ENCODE measurements at regions not wholly inside any gene's neighbourhood (a gene's known extent, or its start where the extent isn't known, plus 50 kb on each side); places are given as distances from the start of the nearest gene placed in this dataset.

GRCh38 chr10:29753283-29753682, 118.5 kb upstream of the SVIL start:
- Histone ChIP-seq H2AFZ (ENCODE audit: low read depth, low read length) (no peak overlapping the region), H3K4me3 (ENCODE audit: low read depth in 1 of 2, low read length in 2 of 2) (no peak overlapping the region), H4K20me1 (ENCODE audit: insufficient read depth, low read length) (no peaks in the 10 kb centered on the region), H3K4me2 (ENCODE audit: insufficient read depth, low read length) (no peak overlapping the region), H3K36me3 (ENCODE audit: insufficient read depth, low read length) (no peaks in the 10 kb centered on the region), H3K9ac (ENCODE audit: low read depth, low read length) (no peak overlapping the region), H3K4me1 (ENCODE audit: insufficient read depth, low read length) (no peaks in the 10 kb centered on the region), H3K27me3 (ENCODE audit: insufficient read depth, low read length, poor library complexity) (no peaks in the 10 kb centered on the region), H3K27ac (ENCODE audit: low read length) (no peak overlapping the region), H3K9me3 (ENCODE audit: insufficient read depth, low read length, severe bottlenecking) (no peaks in the 10 kb centered on the region), H3K79me2 (ENCODE audit: insufficient read depth, low read length) (no peaks in the 10 kb centered on the region)
- ATAC-seq (ENCODE audit: insufficient read depth, low read depth) = no peak
- TF ChIP-seq CTCF (IDR thresholded peaks at IDR 0.05; ENCODE audit: borderline replicate concordance, extremely low read depth, low read length, poor library complexity, severe bottlenecking) = no peak
- TF ChIP-seq EZH2 (IDR thresholded peaks at IDR 0.05; ENCODE audit: borderline replicate concordance, low read depth, low read length, severe bottlenecking) = no peak
- no peak for DNase-seq

- no peaks in the 10 kb centered on the region for H3K4me1 ChIP-seq (ENCODE audit: insufficient read depth, low read length)
- no peaks in the 10 kb centered on the region for H3K79me2 ChIP-seq (ENCODE audit: insufficient read depth, low read length)
- no peaks in the 10 kb centered on the region for H3K27me3 ChIP-seq (ENCODE audit: insufficient read depth, low read length, poor library complexity)
- no peaks in the 10 kb centered on the region for H4K20me1 ChIP-seq (ENCODE audit: insufficient read depth, low read length)
- no peak overlapping the region for H2AFZ ChIP-seq (ENCODE audit: low read depth, low read length)
- H3K4me3 ChIP-seq (ENCODE audit: low read depth in 1 of 2, low read length in 2 of 2) = no peak overlapping the region
- no peak for ATAC-seq (ENCODE audit: insufficient read depth, low read depth)
- H3K4me2 ChIP-seq (ENCODE audit: insufficient read depth, low read length) = no peak overlapping the region
- H3K36me3 ChIP-seq (ENCODE audit: insufficient read depth, low read length) = no peaks in the 10 kb centered on the region
- TF ChIP-seq EZH2 (IDR thresholded peaks at IDR 0.05; ENCODE audit: borderline replicate concordance, low read depth, low read length, severe bottlenecking) (no peak), CTCF (IDR thresholded peaks at IDR 0.05; ENCODE audit: borderline replicate concordance, extremely low read depth, low read length, poor library complexity, severe bottlenecking) (no peak)
- DNase-seq = no peak
- H3K9ac ChIP-seq (ENCODE audit: low read depth, low read length) = no peak overlapping the region
- H3K27ac ChIP-seq (ENCODE audit: low read length) = no peak overlapping the region
- no peaks in the 10 kb centered on the region for H3K9me3 ChIP-seq (ENCODE audit: insufficient read depth, low read length, severe bottlenecking)
These were observed 116.9 kb upstream of the SVIL start for GRCh38 chr10:29751684-29752083.

GRCh38 chr10:29751240-29751639, 116.5 kb upstream of the SVIL start:
- no peak for ATAC-seq (ENCODE audit: insufficient read depth, low read depth)
- H4K20me1 ChIP-seq (ENCODE audit: insufficient read depth, low read length) = no peaks in the 10 kb centered on the region

More at GRCh38 chr10:29751240-29751639, 116.5 kb upstream of the SVIL start:
- Histone ChIP-seq H3K4me3 (ENCODE audit: low read depth in 1 of 2, low read length in 2 of 2) (no peak overlapping the region), H3K79me2 (ENCODE audit: insufficient read depth, low read length) (no peaks in the 10 kb centered on the region), H3K4me1 (ENCODE audit: insufficient read depth, low read length) (no peaks in the 10 kb centered on the region), H3K36me3 (ENCODE audit: insufficient read depth, low read length) (no peaks in the 10 kb centered on the region), H3K4me2 (ENCODE audit: insufficient read depth, low read length) (no peak overlapping the region), H3K9me3 (ENCODE audit: insufficient read depth, low read length, severe bottlenecking) (no peaks in the 10 kb centered on the region), H3K27me3 (ENCODE audit: insufficient read depth, low read length, poor library complexity) (no peaks in the 10 kb centered on the region), H2AFZ (ENCODE audit: low read depth, low read length) (no peak overlapping the region), H3K9ac (ENCODE audit: low read depth, low read length) (no peak overlapping the region), H3K27ac (ENCODE audit: low read length) (no peak overlapping the region)
- TF ChIP-seq CTCF (IDR thresholded peaks at IDR 0.05; ENCODE audit: borderline replicate concordance, extremely low read depth, low read length, poor library complexity, severe bottlenecking) = no peak
- no peak for TF ChIP-seq EZH2 (IDR thresholded peaks at IDR 0.05; ENCODE audit: borderline replicate concordance, low read depth, low read length, severe bottlenecking)
- no peak for DNase-seq

All from DND-41 (cell line).